HTR-8/SVneo (cell line): ENCODE measurements at regions not wholly inside any gene's neighbourhood (a gene's known extent, or its start where the extent isn't known, plus 50 kb on each side); places are given as distances from the start of the nearest gene placed in this dataset.

ENCODE experiments used
- DNase-seq: peaks from one replicate; pipeline ENCODE4 v3.0.0; 2011; ENCODE audit warnings: low spot score, mixed read lengths; ENCODE audit not compliant: insufficient read length
- FAIRE-seq: peaks from 2 replicates; lab custom pipeline; 2011; peaks lifted over from hg19 to GRCh38; lab: Jason Lieb, UNC

DNA sequence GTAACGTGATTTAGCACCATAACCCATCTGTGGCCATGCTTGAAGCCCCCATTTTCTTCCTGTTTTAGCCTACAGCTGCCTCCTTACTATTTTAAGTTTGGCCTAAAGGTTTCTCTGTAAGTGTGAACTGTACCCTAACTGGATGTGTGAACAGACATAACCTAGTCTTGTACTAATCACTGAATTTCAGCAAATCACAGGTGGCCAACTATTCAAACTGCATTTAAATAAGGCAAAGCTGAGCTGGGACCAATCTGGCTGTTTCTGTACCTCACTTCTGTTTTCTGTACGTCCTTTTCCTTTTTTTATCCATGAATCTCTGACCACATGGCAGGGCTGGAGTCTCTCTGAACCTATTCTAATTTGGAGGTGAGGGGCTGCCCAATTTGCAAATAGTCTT, 452.7 kb upstream of the HS6ST1 start:
- no peak for FAIRE-seq
- no peak for DNase-seq

DNA sequence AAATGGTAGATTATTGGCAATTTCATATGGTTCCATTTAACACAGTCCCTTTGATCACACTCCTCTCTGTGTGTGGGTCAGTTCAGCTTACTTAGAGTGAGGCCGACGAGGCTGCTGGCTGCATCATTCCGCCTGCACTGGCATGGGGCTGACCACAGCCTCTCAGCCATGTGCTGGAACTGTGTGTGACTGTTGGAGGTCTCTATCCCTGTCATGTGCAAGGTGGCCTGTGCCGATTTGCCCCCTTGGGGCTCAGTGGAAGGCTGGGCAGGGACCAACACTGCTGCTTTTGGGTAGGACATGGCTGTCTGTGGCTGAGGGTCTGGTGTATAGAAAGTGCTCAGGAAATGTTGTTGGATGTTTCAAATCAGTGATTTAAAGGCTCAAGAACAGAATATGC, 454.0 kb upstream of the HS6ST1 start:
- no peak for FAIRE-seq
- no peak for DNase-seq

DNA sequence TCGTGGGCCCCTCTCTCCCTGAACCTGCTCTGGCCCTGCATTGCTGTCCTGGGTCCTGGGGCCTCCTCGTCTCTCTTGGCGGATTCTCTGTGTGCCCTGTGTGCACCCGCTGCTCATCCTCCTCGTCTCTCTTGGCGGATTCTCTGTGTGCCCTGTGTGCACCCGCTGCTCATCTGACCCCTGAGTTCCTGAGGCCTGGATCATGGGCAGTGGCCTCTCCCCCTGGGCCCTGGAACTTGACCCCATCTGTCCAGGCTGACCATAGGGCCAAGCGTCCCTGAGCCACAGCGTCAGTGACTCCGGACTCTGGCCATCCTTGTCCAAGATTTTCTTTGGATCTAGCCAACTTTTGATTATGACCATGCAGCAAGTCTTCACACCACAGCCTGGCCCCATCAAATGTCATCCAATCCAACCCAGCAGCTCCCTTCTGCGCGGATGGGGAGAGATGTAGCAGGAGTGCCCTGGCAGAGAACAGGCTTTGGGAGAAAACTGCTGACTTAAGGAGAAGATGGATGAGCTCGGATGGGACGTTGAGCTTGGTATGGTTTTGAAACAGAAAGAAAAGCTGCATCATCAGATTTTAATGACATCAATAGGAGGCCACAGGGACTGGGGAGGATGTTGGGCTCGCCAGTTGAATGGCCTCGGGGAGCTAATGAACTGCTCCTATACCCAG, 455.1 kb upstream of the HS6ST1 start:
- FAIRE-seq, result no peak
- DNase-seq, result no peak

DNA sequence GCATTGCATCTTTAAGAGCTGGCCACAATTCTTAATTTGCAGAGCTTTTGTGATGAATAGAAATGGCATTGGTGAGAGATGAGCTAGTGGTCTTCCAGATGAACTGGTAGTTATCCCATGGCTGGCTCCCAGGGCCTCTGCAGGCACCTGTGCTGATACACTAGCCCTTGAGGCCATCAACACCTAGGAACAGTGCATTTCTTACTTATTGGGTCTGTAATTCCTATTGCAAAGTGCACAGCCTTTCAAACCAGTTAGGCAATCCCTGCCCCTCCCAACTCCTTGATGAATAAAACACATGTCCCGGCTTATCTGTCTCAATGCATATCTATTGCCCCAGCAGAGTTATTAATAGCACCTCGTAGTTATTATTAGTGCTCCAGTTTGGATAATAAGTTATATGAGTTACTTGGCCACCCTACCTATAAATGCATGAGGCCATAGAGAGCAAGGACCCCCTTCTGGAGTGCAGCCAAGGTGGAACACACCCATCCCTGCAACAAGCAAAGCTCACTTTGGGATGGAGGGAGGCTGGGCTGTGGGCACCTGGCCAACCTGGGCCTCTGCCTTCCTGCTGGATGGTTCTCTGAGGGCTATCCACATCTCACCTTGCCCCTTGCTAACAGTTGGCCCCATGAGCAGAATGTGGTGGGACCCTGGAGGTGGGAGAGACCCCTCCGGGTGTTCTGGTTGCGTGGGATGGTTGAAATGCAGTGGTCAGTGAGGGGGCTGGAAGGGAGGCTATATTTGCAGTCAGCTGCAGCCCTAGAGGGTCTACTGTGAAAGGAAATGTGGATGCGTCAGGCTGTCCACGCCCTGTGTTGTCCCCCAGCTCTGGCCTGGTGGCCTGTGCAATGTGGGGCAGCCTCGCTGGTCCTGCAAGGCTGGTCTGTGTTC, 455.9 kb upstream of the HS6ST1 start:
- DNase-seq, result no peak

DNA sequence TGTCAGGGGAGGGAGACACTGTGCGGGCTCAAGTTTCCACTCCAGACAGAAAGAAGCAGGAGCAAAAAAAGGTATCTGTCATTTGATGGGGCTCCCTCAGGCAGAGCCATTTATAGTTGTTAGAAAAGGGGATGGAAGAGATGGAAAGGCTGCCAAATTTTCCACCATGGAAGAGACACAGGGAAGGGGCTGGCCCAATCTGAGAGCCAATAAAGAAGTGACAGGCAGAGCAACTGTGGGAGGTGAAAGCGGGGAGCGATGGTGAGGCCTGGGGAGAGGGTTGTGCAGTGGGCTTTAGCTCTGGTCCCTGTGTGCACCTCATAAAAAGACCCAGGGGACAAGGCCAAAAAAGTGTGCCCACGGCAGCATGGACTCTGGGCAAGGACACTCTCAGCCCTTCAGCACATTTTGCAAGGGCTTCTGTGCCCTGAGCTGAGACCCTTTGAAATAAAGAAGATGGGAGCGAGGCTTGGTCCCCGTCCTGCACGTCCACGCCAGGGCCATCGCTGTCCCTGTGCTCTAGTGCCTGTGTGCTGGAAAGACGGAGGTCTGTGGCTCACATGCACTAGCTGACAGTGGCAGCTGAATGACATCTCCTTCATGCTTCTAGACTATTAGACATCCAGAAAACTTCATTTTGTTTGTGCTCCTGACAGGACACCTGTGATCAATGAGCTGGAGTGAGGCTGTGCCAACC, 456.7 kb upstream of the HS6ST1 start:
- no peak for DNase-seq
- FAIRE-seq, result no peak

More for the DNA sequence above, 455.9 kb upstream of the HS6ST1 start:
- FAIRE-seq, result no peak

DNA sequence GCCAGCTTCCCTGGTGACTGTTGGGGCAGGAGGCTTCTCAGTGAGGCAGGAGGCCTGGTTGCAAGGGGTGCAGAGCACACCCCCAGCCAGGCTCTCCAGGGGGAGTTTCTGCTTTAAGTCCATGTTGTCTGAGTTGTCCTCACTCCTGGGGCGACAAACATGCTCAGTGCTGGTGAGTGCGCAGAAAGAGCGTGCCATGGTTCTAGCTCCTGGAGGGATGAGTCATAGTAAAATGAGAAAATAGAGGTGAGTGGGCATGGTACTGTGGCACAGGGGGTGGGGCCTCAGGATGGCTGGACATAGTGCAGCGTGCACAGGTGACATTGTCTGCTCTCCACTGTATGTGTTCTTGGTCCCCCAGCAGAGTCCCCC, 457.2 kb upstream of the HS6ST1 start:
- FAIRE-seq (no peak), DNase-seq (no peak)

DNA sequence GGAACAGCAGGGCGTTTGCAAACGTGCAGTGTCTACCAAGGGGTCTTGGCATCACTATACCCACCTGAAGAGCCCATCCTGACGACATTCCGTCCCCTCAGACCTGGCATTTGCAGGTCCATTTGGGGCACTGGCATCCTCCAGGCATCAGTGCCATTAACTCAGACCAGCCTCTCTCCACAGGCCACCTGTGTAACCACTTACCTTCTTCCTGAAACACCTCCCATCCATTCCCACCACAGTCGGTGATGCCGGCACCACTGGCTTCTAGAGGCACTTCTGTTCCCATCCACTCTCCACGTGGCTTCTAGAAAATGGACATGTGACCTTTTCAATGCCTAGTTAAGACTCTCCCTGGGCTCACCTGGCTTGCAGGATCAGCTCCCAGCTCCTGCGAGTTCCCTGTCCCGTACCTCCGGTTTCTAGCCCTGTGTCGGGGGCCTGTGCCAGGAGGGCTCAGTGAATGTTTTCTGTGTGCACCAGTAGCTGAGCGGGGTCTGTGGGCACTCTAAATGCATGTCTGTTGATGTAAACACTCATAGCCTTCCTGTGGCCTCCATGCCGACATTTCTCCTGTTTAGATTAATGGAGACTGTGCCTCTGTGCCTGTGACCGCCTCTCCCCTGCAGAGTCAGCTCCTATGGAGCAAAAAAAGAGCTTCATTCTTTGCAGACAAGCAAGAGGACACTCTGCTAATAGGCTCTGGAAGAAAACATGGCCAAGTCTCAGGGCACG, 458.0 kb upstream of the HS6ST1 start:
- DNase-seq, result no peak
- FAIRE-seq, result no peak

DNA sequence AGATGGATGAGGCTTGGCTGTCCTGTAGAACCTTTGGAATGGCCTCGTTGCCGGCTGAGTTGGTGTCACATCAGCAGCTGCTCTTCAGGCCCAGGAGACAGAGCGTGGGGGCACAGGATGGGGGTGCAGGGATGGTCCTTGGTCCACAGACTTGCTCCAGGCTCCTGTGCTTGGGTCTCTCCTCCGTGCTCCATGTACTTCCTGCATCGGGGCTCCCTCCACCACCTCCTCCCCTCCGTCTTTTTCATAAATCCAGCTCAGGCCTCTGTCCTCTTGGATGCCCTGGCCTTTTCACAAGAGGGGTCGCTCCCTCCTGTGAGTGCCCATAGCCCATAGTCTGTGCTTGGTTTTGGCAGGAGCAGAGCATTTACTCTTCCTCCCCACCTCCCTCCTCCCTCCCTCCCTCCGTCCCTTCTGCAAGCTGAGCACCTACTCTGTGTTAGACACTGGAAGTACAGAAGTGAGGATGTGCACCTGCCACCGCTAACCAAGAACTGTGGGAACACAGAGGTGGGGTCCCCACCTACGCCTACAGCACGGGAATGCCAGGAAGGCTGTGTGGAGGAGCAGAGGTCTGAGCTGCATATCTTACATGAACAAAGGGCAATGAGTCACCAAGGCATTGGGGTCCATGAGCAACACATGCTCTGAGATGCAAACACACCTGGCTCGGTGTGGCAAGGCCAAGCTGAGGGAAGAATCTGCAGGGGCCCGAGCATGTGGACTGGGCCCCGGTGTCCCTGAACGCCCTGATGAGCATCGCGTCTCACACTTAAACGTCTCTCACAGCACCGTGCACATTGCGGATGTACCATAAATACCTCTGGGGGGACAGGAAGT, 458.7 kb upstream of the HS6ST1 start:
- FAIRE-seq, result no peak
- DNase-seq, result no peak

DNA sequence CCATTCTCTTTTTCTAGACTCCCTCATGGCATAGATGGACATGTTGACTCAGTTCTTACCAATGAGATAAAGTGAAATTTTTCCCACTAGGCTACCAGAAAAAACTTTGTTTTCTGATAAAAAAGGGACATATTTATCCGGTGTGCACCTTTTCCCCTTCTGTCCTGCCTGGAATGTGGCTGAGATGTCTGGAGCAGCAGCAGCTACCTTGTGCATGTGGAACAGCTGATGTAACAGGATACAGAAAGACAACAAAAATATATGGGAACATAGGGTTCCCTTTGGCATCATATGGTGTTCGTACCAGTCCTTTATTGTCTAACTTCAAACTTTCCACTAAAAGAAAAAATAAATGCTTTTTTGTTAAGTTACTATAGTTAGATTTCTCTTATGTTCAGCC, 460.2 kb upstream of the HS6ST1 start:
- FAIRE-seq (no peak), DNase-seq (no peak)

DNA sequence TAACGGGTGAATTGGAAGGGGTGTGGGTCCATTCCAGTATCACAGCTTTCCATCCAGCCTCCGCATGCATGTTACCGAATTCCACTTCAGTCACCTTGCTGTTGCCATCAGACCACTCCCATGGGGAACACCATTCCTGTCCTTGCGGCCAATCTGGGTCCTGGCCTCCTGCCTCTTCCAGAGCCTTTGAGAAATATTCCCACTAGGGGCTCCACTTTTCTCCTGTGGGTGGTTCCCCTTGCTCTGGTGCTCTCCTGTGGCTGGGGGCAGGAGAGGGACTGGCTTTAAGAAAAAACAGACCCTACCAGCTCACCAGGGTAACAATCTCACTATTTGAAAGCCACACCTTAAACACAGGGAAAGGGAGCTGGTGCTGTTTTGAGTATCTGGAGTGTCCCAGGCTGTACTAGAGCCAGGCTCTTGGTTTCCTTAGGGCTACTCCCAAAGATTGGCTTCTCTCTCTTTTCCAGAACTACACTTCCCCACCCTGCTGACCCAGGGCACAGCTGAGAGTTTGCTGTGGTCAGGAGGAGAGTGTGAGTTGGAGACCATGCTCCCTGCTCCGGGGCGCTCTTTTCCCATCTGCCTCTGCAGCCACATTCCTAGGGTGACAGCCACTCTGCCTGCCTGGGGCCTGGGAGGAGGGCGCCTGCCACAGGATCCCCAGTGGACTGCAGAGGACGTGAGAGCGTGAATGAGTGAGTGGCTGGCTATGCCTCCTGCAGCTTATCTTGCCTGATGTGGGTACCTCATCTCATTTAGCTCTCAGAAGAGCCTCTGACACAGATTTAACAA, 460.8 kb upstream of the HS6ST1 start:
- FAIRE-seq (no peak), DNase-seq (no peak)

DNA sequence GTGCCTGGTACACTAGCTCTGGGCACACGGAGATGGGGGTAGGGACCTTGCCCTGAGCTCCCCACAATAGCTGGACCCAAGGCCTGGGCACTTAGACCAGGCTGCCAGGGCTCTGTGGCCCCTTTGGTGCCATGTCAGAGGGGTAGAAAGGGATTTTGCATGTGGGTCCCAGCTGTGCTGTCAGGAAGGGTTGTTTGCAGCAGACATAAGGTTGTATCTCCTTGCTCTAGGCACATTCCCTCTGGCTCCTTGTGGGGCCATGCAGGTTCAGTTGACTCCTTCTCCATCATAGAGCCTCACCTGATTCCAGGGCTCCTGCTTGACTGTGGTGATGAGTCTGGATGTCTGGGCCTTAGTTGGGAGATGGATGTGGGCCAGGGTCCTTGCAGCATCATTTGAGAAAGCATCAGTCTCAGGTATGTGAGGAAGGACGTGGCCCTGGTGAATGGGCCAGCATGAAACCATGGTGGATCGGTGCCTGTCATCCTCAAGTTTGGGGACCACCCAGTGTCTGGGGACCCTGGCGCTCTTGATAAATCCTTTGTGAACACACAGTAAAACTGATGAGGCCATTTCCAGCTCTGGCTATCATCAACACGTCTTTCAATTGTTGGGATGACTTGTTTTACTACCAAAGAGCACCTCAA, 461.9 kb upstream of the HS6ST1 start:
- DNase-seq (no peak), FAIRE-seq (no peak)

DNA sequence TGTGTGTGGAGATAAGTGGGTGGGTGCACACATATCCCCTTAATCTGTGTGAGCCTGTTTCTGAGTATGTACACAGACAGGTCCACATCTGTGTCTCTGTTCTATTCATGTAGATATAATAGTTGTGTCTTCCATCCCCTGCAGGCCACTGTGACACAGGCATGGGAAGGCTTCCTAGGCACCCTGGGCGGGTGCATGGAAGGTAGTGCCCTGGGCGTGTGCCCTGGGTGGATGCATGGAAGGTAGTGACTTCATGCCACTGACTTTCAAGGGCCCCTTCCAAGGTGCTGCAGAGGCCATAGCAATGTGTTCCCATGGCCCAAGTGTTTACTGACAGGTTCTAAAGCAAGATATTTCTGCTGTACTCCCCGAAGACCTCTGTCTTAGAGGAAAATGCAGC, 462.5 kb upstream of the HS6ST1 start:
- no peak for FAIRE-seq
- no peak for DNase-seq

DNA sequence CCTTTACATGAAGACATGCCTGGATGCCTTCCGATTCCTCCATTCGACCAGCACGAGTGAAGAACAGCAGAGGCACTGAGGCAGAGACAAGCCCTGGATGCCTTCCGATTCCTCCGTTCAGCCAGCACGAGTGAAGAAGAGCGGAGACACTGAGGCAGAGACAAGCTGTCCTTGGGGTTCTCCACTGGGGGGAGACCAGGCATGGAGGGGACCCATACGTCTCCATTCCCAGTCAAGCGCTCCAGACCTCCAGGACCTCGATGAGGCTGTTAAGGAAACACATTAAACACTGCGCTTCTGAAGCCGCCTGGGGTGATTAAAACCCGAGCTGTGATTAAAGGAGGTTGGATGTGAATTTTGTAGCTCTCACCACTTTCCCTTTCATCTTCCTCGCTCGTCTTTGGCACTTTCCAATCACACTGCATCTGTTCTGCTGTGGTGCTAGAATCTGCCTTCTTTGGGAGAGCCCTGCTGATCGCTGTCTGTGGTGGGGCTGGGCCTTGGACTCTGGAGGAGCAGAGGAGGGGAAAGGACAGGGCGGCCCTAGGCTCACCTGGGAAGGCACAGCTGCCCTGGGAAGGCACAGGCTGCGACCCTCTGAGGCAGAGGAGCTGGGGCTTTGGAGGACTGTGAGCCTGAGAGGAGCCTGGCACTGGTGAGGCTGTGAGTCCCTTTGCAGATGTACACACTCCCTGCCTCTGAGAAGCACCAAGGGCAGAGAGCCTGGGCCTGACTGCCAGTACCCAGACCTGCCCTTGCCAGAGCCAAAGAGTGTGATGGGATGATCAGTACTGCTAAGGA, 463.1 kb upstream of the HS6ST1 start:
- DNase-seq (no peak), FAIRE-seq (no peak)

DNA sequence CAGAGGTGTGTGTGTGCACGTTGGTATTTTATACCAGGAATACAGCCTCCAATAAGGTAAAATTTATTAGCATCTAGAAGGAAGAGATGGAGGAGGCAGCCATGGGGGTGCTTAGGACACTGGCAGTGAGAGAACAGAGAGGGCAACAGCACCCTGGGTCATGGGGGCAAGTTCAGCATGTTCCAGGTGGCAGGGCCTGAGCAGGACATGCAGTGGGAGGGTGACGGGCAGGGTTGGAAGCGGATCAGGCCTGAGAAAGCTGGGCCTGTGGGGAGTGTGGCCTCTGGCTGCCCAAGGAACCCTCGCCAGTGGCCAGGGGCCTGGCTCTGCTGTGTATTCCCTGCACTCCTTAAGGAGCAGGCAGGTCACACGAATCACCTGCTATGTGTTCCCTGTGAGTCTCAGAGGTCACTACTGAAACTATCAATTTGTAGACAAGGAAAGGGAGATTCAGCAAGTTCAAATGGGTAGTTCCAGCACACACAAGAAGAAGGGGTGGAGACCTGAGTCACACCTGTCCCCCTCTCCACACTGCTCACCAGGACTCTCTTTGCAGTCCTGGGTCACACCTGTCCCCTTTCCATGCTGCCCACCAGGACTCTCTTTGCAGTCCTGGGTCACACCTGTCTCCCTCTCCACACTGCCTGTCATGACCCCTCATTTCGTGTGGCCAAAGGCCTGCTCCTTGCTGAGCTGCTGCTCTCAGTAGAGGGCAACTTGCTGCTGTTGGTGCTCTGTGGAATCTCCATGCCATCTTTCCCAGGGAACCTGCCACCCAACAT, 463.9 kb upstream of the HS6ST1 start:
- DNase-seq, result no peak
- FAIRE-seq, result no peak

DNA sequence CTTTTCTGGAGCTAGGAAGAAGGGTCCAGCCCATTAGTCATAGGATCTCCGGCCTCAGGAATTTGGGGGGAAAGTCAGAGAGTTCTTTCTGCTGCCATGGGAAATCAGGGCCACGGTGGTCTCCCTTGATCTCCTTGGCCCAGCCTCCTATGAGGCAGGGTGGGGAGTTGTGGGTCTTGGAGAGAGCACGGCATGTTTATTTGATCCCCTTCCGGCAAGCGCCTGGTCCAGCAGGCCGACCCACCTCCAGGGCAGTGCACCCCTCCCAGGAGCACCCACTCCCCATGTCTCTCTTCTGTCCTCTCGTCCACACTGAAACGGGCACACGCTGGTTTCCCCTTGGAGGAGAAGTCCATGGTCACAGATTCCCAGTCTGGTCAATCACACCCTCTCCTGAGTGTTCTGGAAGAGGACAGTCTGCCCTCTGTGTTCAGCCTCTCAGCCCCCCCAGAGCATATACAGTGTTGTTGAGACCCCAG, 464.6 kb upstream of the HS6ST1 start:
- no peak for DNase-seq
- FAIRE-seq, result no peak

DNA sequence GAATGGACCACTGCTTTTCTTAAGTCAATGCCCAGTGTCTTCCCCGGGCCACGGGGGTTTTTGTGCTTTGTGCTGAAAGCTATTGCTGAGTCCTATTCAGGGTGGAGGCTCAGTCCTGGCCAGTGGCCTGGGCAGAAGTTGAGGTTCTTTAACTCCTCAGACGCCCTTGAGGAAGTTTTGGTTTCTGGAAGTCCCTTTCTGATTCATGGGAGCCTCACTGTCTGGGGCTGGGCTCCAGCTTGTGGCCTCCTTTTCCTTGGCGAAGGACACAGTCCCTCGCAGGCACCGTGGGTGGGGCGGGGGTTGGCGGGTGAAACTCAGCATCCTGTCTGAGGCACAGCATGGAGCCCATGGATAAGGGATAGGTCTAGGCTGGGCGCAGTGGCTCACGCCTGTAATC, 465.2 kb upstream of the HS6ST1 start:
- FAIRE-seq (no peak), DNase-seq (no peak)
